Stimulated activated naive B cell treated with anti-CD40 and anti-IgM and Interleukin-4, amounts not matched to agents 10 μg/mL and 1 μg/mL and 100 μg/mL, for 72 hours (primary cell): ENCODE measurements at regions not wholly inside any gene's neighbourhood (a gene's known extent, or its start where the extent isn't known, plus 50 kb on each side); places are given as distances from the start of the nearest gene placed in this dataset.
"Not testable (repeated sequence)": the region's sequence is repeated elsewhere in the genome, so short reads cannot be mapped to it uniquely, and the experiment has no call there.

ENCODE experiments used
- ATAC-seq, 2 donors: fragments of 150-1000 bp; cut with Tn5 transposase; replicated peaks; 2 replicates each; pipeline ENCODE4 v1.10.0; 2021; ENCODE audit warnings: moderate library complexity in 1 of 2
- DNase-seq: peaks from one replicate; pipeline ENCODE4 v3.0.0; 2021
- H3K27ac Mint-ChIP-seq: one replicate; pipeline ENCODE4 v1.8.0; 2022; ENCODE audit warnings: mild to moderate bottlenecking, mixed read lengths
- H3K27me3 Mint-ChIP-seq, 2 donors: one replicate each; pipeline ENCODE4 v1.8.0; 2022; ENCODE audit warnings: mixed read lengths in 2 of 2
- H3K36me3 Mint-ChIP-seq, 2 donors: one replicate each; pipeline ENCODE4 v1.8.0; 2022; ENCODE audit warnings: mixed read lengths in 2 of 2, mild to moderate bottlenecking in 1 of 2
- H3K4me1 Mint-ChIP-seq, 2 donors: one replicate each; pipeline ENCODE4 v1.8.0; 2022; ENCODE audit warnings: mixed read lengths in 2 of 2, mild to moderate bottlenecking in 1 of 2
- H3K4me3 Mint-ChIP-seq, 2 donors: one replicate each; pipeline ENCODE4 v1.8.0; 2022; ENCODE audit warnings: mild to moderate bottlenecking in 2 of 2, mixed read lengths in 2 of 2, moderate library complexity in 1 of 2
- H3K9me3 Mint-ChIP-seq, 2 donors: one replicate each; pipeline ENCODE4 v1.8.0; 2022; ENCODE audit warnings: mixed read lengths in 2 of 2, mild to moderate bottlenecking in 1 of 2

GRCh38 chr4:84238247-84239090 is 260.6 kb downstream of the NKX6-1 start:
- DNase-seq: no peak

DNA sequence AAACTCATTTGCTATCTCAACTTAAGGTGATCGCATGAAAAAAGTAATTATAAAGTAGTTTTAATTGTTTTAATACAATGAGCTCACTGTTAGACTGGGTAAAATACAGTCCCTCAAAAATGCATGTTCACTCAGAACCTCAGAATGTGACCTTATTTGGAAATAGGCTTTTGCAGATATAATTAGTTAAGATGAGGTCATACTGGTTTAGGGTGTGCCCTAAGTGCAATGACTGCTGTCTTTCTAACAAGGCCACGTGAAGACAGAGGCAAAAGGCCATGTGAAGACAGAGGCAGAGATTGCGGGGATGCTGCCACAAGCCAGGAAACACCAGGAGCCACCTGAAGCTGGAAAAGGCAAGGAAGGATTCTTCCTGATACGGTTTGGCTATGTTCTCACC is 262.1 kb downstream of the NKX6-1 start:
- Mint-ChIP-seq H3K27me3 (no peaks in the 10 kb centered on the region), H3K9me3 (peaks cover 3 to 8% of the 10 kb centered on the region in 2 donors), H3K4me3 (no peak overlapping the region), H3K27ac (no peak overlapping the region), H3K36me3 (no peaks in the 10 kb centered on the region), H3K4me1 (no peaks in the 10 kb centered on the region)
- DNase-seq: no peak
- no peak for ATAC-seq

More at GRCh38 chr4:84238247-84239090, 260.6 kb downstream of the NKX6-1 start:
- Mint-ChIP-seq H3K4me3 (no peak overlapping the region), H3K9me3 (peaks cover 3 to 8% of the 10 kb centered on the region in 2 donors), H3K27ac (no peak overlapping the region), H3K4me1 (no peaks in the 10 kb centered on the region), H3K36me3 (no peaks in the 10 kb centered on the region), H3K27me3 (no peaks in the 10 kb centered on the region)
- ATAC-seq: no peak

DNA sequence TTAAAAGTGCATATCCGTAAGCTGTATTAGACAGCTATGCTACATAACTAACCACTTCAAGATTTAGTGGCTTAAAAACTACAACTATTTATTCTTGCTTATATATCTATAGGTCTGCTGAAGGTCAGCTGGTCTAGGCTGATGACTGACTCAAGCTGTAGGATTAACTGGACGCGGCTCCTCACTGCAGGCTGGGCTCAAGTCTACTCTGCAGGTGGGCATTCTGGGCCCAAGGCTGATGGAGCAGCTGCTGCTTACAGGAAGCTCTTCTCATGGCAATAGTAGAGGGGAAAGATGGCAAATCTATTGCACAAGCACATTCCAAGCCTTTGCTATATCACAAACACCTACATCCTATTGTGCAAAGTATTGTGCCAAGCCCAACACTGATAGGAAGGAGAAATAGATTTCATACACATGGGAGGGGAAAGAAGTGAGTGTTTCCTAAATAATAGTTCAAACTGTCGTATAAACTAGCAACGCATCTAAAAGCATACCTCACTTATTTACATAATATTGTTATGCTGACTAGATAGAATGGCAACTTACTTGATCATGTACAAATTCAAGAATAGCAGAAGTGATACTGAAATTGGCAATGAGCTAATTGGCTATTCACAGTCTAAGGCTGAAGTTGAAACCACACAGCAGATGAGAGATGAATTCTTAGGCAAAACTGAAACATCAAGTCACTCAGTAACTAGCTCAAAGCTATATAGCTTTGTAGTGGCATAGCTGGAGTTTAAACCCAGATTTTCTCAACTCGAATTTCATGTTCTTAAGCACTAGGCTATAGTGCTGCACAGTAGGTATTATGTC is 263.8 kb downstream of the NKX6-1 start:
- Mint-ChIP-seq H3K4me1 (no peaks in the 10 kb centered on the region), H3K27ac (no peak overlapping the region), H3K4me3 (no peak overlapping the region), H3K36me3 (no peaks in the 10 kb centered on the region), H3K27me3 (no peaks in the 10 kb centered on the region), H3K9me3 (peaks cover 8 to 9% of the 10 kb centered on the region in 2 donors)
- ATAC-seq: peak; percentile 31 to 58
- DNase-seq: no peak

DNA sequence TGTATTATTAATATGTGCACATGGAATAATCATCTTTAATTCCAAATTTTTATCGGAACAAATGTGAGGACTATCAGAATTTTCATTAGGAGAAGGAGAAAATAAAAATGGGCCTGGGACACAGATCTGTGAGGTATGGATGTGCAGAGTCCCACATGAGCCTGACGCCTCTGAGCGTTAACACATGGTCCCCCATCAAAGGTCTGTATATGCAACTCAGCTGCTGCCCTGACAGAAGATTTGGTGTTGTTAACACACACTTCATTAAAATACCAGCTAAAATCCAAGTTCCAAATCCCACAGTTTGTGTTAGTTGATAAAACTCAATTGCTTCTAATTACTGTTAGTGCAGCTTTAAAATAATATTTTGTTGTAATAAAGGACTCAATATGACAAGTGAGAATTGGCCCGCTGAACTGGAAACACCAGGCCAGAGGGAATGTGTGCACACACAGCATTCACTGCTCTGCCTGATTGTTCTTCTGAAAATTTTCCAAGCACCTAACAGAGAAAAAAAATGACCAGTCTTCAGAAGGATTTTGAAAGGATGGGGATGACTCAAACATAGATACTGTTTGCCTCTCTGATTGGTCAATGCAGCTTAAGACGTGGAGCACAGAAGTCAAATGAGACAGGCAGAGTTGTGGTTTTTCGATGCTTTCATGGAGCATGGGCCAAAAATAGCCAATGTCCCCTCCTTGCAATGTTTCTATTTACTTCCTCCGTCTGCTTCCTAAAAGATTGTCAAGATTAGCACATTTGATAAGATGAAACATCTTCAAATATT is 266.6 kb downstream of the NKX6-1 start:
- Mint-ChIP-seq H3K36me3 (no peaks in the 10 kb centered on the region), H3K27me3 (no peaks in the 10 kb centered on the region), H3K9me3 (peaks cover 6 to 8% of the 10 kb centered on the region in 2 donors), H3K4me1 (no peaks in the 10 kb centered on the region), H3K27ac (no peak overlapping the region), H3K4me3 (no peak overlapping the region)
- ATAC-seq (no peak), DNase-seq (no peak)

DNA sequence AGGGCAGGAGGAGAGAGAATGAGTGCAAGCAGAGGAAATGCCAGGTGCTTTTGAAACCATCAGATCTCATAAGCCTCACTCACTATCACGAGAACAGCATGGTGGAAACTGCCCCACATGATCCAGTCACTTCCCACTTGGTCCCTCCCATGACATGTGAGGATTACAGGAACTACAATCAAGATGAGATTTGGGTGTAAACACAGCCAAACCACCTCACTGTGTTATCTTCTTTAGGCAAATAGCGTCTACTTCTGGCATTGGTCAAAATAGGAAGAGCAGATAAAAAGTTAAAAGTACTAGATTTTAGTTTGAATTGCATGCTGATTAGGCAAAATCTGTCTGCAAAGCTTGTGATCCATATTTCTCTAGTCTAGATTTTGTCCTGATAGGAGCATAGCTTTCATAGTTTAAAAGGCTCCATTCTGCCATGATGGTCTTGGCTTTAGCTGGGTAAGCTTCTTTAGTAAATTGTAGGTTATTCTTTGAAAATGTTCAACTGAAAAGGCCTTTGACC is 267.5 kb downstream of the NKX6-1 start:
- Mint-ChIP-seq H3K4me3 (no peak overlapping the region), H3K36me3 (no peaks in the 10 kb centered on the region), H3K27me3 (no peaks in the 10 kb centered on the region), H3K9me3 (peaks cover 0 to 6% of the 10 kb centered on the region in 2 donors), H3K27ac (no peak overlapping the region), H3K4me1 (no peaks in the 10 kb centered on the region)
- no peak for ATAC-seq
- DNase-seq: no peak

- Mint-ChIP-seq H3K9me3 (peaks cover 2 to 7% of the 10 kb centered on the region in 2 donors), H3K36me3 (no peaks in the 10 kb centered on the region), H3K4me3 (no peak overlapping the region), H3K4me1 (no peaks in the 10 kb centered on the region), H3K27ac (no peak overlapping the region), H3K27me3 (no peaks in the 10 kb centered on the region)
- ATAC-seq (no peak), DNase-seq (no peak)
Measured at GRCh38 chr4:84224522-84224921, 274.6 kb downstream of the NKX6-1 start.

DNA sequence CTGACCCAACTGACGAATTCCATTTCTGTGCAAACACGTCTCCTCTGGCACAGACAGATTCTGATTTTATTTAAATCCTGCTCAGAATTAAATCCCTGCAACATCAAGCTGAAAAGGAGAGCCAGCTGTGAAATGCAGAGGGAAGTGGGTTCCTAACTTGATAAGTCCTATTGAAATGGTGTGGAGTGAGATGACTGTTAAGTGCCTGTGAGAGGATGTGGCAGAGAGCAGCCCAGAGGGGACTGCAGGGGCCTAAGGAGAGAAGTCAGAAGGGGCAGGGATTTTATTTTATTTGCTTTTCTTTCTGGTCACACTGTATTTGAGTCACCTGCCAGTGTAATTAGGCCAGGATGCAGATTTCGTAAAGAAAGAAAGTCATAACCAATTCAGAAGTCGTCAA is 277.4 kb downstream of the NKX6-1 start:
- H3K4me3 Mint-ChIP-seq: no peak overlapping the region
- DNase-seq: no peak
- H3K27ac Mint-ChIP-seq: no peak overlapping the region
- H3K4me1 Mint-ChIP-seq: no peaks in the 10 kb centered on the region
- no peaks in the 10 kb centered on the region for H3K36me3 Mint-ChIP-seq
- no peak for ATAC-seq
- peaks cover 2 to 7% of the 10 kb centered on the region in 2 donors for H3K9me3 Mint-ChIP-seq
- H3K27me3 Mint-ChIP-seq: no peaks in the 10 kb centered on the region

GRCh38 chr4:84220990-84221389 is 278.1 kb downstream of the NKX6-1 start:
- no peaks in the 10 kb centered on the region for H3K27me3 Mint-ChIP-seq
- H3K27ac Mint-ChIP-seq: no peak overlapping the region
- no peaks in the 10 kb centered on the region for H3K4me1 Mint-ChIP-seq
- DNase-seq: no peak
- H3K9me3 Mint-ChIP-seq: peaks cover 2 to 7% of the 10 kb centered on the region in 2 donors
- ATAC-seq: no peak
- H3K4me3 Mint-ChIP-seq: no peak overlapping the region
- no peaks in the 10 kb centered on the region for H3K36me3 Mint-ChIP-seq

GRCh38 chr4:84219656-84220055 is 279.4 kb downstream of the NKX6-1 start:
- Mint-ChIP-seq H3K4me1 (no peaks in the 10 kb centered on the region), H3K27ac (no peak overlapping the region), H3K36me3 (no peaks in the 10 kb centered on the region), H3K9me3 (peaks cover 0 to 7% of the 10 kb centered on the region in 2 donors), H3K4me3 (no peak overlapping the region), H3K27me3 (no peaks in the 10 kb centered on the region)
- DNase-seq (no peak), ATAC-seq (no peak)

GRCh38 chr4:84218031-84218430 is 281.1 kb downstream of the NKX6-1 start:
- Mint-ChIP-seq H3K27me3 (no peaks in the 10 kb centered on the region), H3K4me3 (no peak overlapping the region), H3K4me1 (no peaks in the 10 kb centered on the region), H3K9me3 (peaks cover 0 to 7% of the 10 kb centered on the region in 2 donors), H3K27ac (no peak overlapping the region), H3K36me3 (no peaks in the 10 kb centered on the region)
- DNase-seq (no peak), ATAC-seq (no peak)

DNA sequence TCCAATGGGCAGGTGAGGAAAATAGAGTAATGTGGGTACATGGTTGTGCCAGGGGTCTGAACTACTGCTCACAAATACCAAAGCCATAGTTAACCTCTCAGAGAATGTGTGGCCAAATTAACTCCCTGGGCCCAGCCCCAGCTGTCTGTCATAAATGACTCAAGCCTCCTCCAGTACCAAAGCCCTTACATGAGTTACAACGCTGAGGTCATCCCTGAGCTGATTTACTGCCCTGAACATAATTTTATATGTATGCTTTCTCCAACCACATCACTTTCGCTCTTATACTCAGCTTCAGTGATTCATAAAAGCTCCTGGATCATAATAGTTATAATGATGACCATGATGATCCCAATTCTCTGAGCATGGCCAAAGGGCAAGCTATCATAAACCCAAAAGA is 283.9 kb downstream of the NKX6-1 start:
- Mint-ChIP-seq H3K36me3 (no peaks in the 10 kb centered on the region), H3K9me3 (no peaks in the 10 kb centered on the region), H3K4me3 (no peak overlapping the region), H3K4me1 (no peaks in the 10 kb centered on the region), H3K27me3 (no peaks in the 10 kb centered on the region), H3K27ac (no peak overlapping the region)
- no peak for ATAC-seq
- DNase-seq: no peak

- not testable (repeated sequence) for H3K4me1 Mint-ChIP-seq, ATAC-seq, H3K27ac Mint-ChIP-seq, H3K4me3 Mint-ChIP-seq, H3K27me3 Mint-ChIP-seq, DNase-seq, H3K36me3 Mint-ChIP-seq
- peaks cover 21 to 28% of the 10 kb centered on the region in 2 donors for H3K9me3 Mint-ChIP-seq
Measured at GRCh38 chr4:84206226-84206625, 292.9 kb downstream of the NKX6-1 start.

DNA sequence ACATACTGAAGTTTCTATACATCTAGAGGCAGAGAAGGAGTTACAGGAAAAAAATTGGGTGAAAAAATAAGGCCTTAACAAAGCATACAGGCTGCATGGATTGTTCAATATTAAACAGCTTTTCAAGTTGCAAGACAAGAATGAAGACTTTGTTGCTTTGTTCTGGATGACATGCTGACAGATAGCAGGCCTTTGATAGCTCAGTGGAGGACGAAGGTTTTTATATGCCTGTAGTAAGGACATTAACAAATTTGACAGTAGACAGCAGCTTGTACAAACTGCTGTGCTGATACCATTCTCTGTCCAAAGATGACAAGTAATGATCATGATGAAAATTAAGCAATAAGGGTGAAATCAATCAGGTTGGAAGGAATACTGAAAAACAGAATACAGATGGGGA is 309.9 kb downstream of the NKX6-1 start:
- Mint-ChIP-seq H3K9me3 (peaks cover 0 to 15% of the 10 kb centered on the region in 2 donors), H3K4me3 (no peak overlapping the region), H3K36me3 (no peaks in the 10 kb centered on the region), H3K4me1 (no peaks in the 10 kb centered on the region), H3K27me3 (no peaks in the 10 kb centered on the region), H3K27ac (no peak overlapping the region)
- DNase-seq (no peak), ATAC-seq (no peak)

- Mint-ChIP-seq H3K27me3 (no peaks in the 10 kb centered on the region), H3K4me1 (no peaks in the 10 kb centered on the region), H3K27ac (no peak overlapping the region), H3K36me3 (no peaks in the 10 kb centered on the region), H3K4me3 (no peak overlapping the region), H3K9me3 (peaks cover 0 to 3% of the 10 kb centered on the region in 2 donors)
- no peak for DNase-seq
- ATAC-seq: no peak
Measured at GRCh38 chr4:84179409-84179808, 319.7 kb downstream of the NKX6-1 start.
